ENCODE measurements at regions not wholly inside any gene's neighbourhood (a gene's known extent, or its start where the extent isn't known, plus 50 kb on each side); places are given as distances from the start of the nearest gene placed in this dataset.

- no peak for DNase-seq
Observed at GRCh38 chr11:71120471-71120896, 131.9 kb downstream of the SHANK2 start.

- no peak for DNase-seq
Observed at GRCh38 chr11:71119656-71120269, 132.6 kb downstream of the SHANK2 start.

GRCh38 chr11:71118671-71119250 lies 133.6 kb downstream of the SHANK2 start:
- no peak for DNase-seq

- no peak for DNase-seq
Observed at GRCh38 chr11:71117311-71117710, 135.1 kb downstream of the SHANK2 start.

- no peak for DNase-seq
Observed at GRCh38 chr11:71116693-71117040, 135.7 kb downstream of the SHANK2 start.

GRCh38 chr11:71115770-71116692 lies 136.3 kb downstream of the SHANK2 start:
- peak in 1 of 2 donors; percentile 4 for DNase-seq

- no peak for DNase-seq
Observed at GRCh38 chr11:71114124-71114851, 138.1 kb downstream of the SHANK2 start.

GRCh38 chr11:71112990-71113389 lies 139.4 kb downstream of the SHANK2 start:
- no peak for DNase-seq

GRCh38 chr11:71112454-71112853 lies 139.9 kb downstream of the SHANK2 start:
- no peak for DNase-seq

GRCh38 chr11:71109586-71109985 lies 142.8 kb downstream of the SHANK2 start:
- DNase-seq = no peak

- no peak for DNase-seq
Observed at GRCh38 chr11:71109186-71109585, 143.2 kb downstream of the SHANK2 start.

- no peak for DNase-seq
Observed at GRCh38 chr11:71108013-71108865, 144.1 kb downstream of the SHANK2 start.

- no peak for DNase-seq
Observed at GRCh38 chr11:71106671-71107070, 145.7 kb downstream of the SHANK2 start.

GRCh38 chr11:71103266-71103665 lies 149.1 kb downstream of the SHANK2 start:
- DNase-seq = no peak

GRCh38 chr11:71102251-71102995 lies 150.0 kb downstream of the SHANK2 start:
- DNase-seq = no peak

- DNase-seq = no peak
Observed at GRCh38 chr11:71101606-71102005, 150.8 kb downstream of the SHANK2 start.

- no peak for DNase-seq
Observed at GRCh38 chr11:71101046-71101445, 151.3 kb downstream of the SHANK2 start.

GRCh38 chr11:71098776-71099175 lies 153.6 kb downstream of the SHANK2 start:
- no peak for DNase-seq

- DNase-seq = no peak
Observed at GRCh38 chr11:71097506-71098240, 154.7 kb downstream of the SHANK2 start.

- no peak for DNase-seq
Observed at GRCh38 chr11:71096751-71097388, 155.5 kb downstream of the SHANK2 start.
